ENCODE measurements at regions not wholly inside any gene's neighbourhood (a gene's known extent, or its start where the extent isn't known, plus 50 kb on each side); places are given as distances from the start of the nearest gene placed in this dataset.

DNA sequence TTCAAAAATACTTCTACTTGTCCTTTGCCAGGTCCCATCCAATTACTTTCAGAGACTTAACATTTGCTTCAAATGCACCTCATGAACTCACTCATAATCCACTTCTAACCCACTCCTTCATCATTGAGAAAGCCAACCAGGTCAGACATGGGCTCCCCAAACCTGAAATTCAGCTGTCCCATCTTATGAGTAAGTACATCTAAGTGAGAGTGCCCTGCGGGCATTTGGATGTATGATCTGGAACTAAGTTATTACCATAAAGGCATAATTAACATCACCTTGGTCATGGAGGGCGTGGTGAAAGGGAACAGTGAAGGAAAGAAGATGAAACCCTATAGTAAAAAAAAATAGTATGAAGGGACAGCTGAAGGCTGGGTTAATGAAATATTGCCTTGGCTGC, 896.8 kb downstream of the C6orf118 start:
- POLR2A ChIA-PET = no interaction called here
- H3K4me2 ChIP-seq (ENCODE audit: insufficient read depth, low read length) = no peak overlapping the region
- TF ChIP-seq TFAP4 (CRISPR knock-in tag; IDR thresholded peaks at IDR 0.05; ENCODE audit: borderline replicate concordance) (no peak), FUS (optimal IDR thresholded peaks at IDR 0.05; ENCODE audit: low read depth, low read length) (no peak), ZNF124 (CRISPR knock-in tag; IDR thresholded peaks at IDR 0.05) (no peak), NR1H2 (CRISPR knock-in tag; IDR thresholded peaks at IDR 0.05) (no peak), ELF2 (CRISPR knock-in tag; IDR thresholded peaks at IDR 0.05) (no peak), TAF1 (IDR thresholded peaks at IDR 0.05; ENCODE audit: control insufficient read depth, extremely low read depth, insufficient read depth, low read length, severe bottlenecking) (no peak), MTA2 (IDR thresholded peaks at IDR 0.05; ENCODE audit: low read depth) (no peak), CBX3 (IDR thresholded peaks at IDR 0.05; ENCODE audit: borderline replicate concordance in 1 of 2, low read length in 2 of 2) (no peak), ZC3H4 (CRISPR knock-in tag; IDR thresholded peaks at IDR 0.05; ENCODE audit: borderline replicate concordance) (no peak), RFX5 (IDR thresholded peaks at IDR 0.05; ENCODE audit: low read depth, low read length) (no peak), SIX5 (IDR thresholded peaks at IDR 0.05; ENCODE audit: borderline replicate concordance in 1 of 2, insufficient read depth in 1 of 2, low read depth in 1 of 2, low read length in 2 of 2) (no peak), SMAD4 (CRISPR knock-in tag; conservative IDR thresholded peaks at IDR 0.05) (no peak), POLR3A (IDR thresholded peaks at IDR 0.05; ENCODE audit: borderline replicate concordance, extremely low read depth, insufficient read depth, insufficient read length) (no peak), TFE3 (CRISPR knock-in tag; IDR thresholded peaks at IDR 0.05) (no peak), EWSR1 (IDR thresholded peaks at IDR 0.05; ENCODE audit: borderline replicate concordance, low read depth, partially characterized antibody) (no peak)
- TF ChIP-seq, protein P1, sequence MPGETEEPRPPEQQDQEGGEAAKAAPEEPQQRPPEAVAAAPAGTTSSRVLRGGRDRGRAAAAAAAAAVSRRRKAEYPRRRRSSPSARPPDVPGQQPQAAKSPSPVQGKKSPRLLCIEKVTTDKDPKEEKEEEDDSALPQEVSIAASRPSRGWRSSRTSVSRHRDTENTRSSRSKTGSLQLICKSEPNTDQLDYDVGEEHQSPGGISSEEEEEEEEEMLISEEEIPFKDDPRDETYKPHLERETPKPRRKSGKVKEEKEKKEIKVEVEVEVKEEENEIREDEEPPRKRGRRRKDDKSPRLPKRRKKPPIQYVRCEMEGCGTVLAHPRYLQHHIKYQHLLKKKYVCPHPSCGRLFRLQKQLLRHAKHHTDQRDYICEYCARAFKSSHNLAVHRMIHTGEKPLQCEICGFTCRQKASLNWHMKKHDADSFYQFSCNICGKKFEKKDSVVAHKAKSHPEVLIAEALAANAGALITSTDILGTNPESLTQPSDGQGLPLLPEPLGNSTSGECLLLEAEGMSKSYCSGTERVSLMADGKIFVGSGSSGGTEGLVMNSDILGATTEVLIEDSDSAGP (CRISPR knock-in tag; IDR thresholded peaks at IDR 0.05) = no peak
- TF ChIP-seq, protein P2, sequence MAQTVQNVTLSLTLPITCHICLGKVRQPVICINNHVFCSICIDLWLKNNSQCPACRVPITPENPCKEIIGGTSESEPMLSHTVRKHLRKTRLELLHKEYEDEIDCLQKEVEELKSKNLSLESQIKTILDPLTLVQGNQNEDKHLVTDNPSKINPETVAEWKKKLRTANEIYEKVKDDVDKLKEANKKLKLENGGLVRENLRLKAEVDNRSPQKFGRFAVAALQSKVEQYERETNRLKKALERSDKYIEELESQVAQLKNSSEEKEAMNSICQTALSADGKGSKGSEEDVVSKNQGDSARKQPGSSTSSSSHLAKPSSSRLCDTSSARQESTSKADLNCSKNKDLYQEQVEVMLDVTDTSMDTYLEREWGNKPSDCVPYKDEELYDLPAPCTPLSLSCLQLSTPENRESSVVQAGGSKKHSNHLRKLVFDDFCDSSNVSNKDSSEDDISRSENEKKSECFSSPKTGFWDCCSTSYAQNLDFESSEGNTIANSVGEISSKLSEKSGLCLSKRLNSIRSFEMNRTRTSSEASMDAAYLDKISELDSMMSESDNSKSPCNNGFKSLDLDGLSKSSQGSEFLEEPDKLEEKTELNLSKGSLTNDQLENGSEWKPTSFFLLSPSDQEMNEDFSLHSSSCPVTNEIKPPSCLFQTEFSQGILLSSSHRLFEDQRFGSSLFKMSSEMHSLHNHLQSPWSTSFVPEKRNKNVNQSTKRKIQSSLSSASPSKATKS (CRISPR knock-in tag; IDR thresholded peaks at IDR 0.05) = no peak

More for the DNA sequence above, 896.8 kb downstream of the C6orf118 start:
- no peak overlapping the region for H3K4me3 ChIP-seq
- intact Hi-C loops (cut with micrococcal nuclease) (no loop called here), in situ Hi-C loops (cut with MboI) (no loop called here)
- FAIRE-seq (no peak), ATAC-seq (no peak), DNase-seq (ENCODE audit: extremely low read depth in 1 of 4, low spot score in 3 of 4) (no peak)
- no peak overlapping the region for H2AFZ ChIP-seq (ENCODE audit: low read depth, low read length)
- no peaks in the 10 kb centered on the region for H3K9me1 ChIP-seq (ENCODE audit: control insufficient read depth, insufficient read depth, low read length)
- no peaks in the 10 kb centered on the region for H3K79me2 ChIP-seq (ENCODE audit: control insufficient read depth, insufficient read depth, low read length)
- H3K4me1 ChIP-seq (replicated peaks in 1 of 2; ENCODE audit: control insufficient read depth in 2 of 2, insufficient read depth in 2 of 2, low read length in 2 of 2) = no peaks in the 10 kb centered on the region
- no peaks in the 10 kb centered on the region for H3K27me3 ChIP-seq (ENCODE audit: control insufficient read depth in 2 of 2, insufficient read depth in 2 of 2, low read length in 2 of 2)
- no peaks in the 10 kb centered on the region for H3K36me3 ChIP-seq (ENCODE audit: control insufficient read depth, insufficient read depth, low read length)
- no peak overlapping the region for H3K27ac ChIP-seq (ENCODE audit: extremely low read depth, low read depth, low read length)
- no TSS peak for BruUV-seq (replicated peaks)
- no peaks in the 10 kb centered on the region for H4K20me1 ChIP-seq (replicated peaks; ENCODE audit: control insufficient read depth, insufficient read depth, low read length)
- H3K9ac ChIP-seq (ENCODE audit: insufficient read depth in 1 of 2, low read depth in 2 of 2, low read length in 2 of 2) = no peak overlapping the region
- H3K9me3 ChIP-seq (replicated peaks; ENCODE audit: control insufficient read depth, insufficient read depth, low read depth, low read length) = peaks cover 2% of the 10 kb centered on the region; the same call in 1 of the 2 replicates
- CTCF ChIA-PET (ENCODE audit: low intra/inter-chr PET ratio) = no interaction called here
- WGBS (ENCODE audit: insufficient coverage, low coverage, missing lambda C conversion rate) = 11% methylated on average over 2 of the region's 2 CpGs

Data from K562 (cell line).